Activated gamma-delta T cell treated with Interleukin-2 at 50 U/mL for 16 hours (primary cell): ENCODE measurements at regions not wholly inside any gene's neighbourhood (a gene's known extent, or its start where the extent isn't known, plus 50 kb on each side); places are given as distances from the start of the nearest gene placed in this dataset.

Source experiments
- DNase-seq: peaks from one replicate; pipeline ENCODE4 v3.0.0-alpha.2; 2020

GRCh38 chr10:2130705-2131305 lies 393.5 kb upstream of the ADARB2 start:
- no peak for DNase-seq

DNA sequence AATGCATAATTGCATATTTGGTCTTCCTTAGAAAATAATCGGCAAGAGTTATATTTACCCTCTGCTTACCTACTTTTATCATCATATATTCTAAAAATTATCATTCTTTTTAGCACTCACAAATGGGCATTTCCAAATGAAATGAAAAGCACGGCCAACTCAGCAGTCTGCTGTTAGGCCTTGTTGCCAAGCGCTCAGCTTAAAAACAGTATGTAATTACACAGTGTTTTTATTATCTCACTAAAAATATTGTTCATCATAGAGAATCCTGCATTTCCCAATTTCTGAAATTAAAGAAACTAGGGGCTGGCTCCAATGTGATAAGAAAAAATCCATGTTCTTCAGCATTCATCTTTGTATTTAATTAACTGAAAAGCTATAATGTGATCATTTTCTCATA lies 391.7 kb upstream of the ADARB2 start:
- no peak for DNase-seq

GRCh38 chr10:2124135-2124534 lies 386.8 kb upstream of the ADARB2 start:
- no peak for DNase-seq

GRCh38 chr10:2122431-2123124 lies 385.3 kb upstream of the ADARB2 start:
- no peak for DNase-seq

DNA sequence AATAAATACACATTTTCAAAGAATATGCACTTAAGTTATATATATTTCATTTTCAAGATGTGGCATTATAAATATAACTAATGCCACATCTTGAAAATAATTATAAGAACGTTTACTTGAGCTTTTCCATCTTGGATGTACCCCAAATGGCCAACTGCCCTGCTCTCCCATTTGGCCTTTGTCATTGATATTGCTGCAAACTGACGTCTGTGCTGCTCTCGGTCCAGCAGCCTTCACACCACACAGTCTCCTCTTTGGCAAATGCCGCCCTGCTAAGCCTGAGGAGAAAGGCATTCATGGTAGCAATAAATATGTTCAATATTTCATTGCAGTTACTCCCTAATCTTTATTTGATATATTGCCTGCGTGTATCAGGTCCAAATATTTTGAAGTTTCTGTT lies 384.6 kb upstream of the ADARB2 start:
- no peak for DNase-seq

DNA sequence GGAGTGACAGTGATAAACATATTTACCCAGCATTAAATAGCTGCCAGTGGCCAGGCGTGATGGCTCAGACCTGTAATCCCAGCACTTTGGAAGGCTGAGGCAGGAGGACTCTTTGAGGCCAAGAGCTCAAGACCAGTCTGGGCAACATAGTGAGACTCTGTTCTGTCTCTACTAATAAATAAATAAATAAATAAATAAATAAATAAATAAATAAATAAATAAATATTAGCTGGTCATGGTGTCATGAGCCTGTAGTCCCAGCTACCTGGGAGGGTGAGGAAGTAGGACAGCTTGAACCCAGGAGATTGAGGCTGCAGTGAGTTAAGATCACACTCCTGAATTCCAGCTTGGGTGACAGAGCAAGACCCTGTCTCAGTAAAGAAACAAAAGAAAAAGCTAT lies 384.0 kb upstream of the ADARB2 start:
- DNase-seq = no peak

- no peak for DNase-seq
Measured at GRCh38 chr10:2120746-2121145, 383.4 kb upstream of the ADARB2 start.

GRCh38 chr10:2119316-2119715 lies 382.0 kb upstream of the ADARB2 start:
- no peak for DNase-seq

GRCh38 chr10:2118201-2118600 lies 380.9 kb upstream of the ADARB2 start:
- DNase-seq = no peak

GRCh38 chr10:2117641-2118040 lies 380.3 kb upstream of the ADARB2 start:
- DNase-seq = no peak

- DNase-seq = no peak
Measured at GRCh38 chr10:2111965-2112364, 374.6 kb upstream of the ADARB2 start.

- DNase-seq = no peak
Measured at GRCh38 chr10:2108496-2108895, 371.2 kb upstream of the ADARB2 start.

- no peak for DNase-seq
Measured at GRCh38 chr10:2106641-2107040, 369.3 kb upstream of the ADARB2 start.

DNA sequence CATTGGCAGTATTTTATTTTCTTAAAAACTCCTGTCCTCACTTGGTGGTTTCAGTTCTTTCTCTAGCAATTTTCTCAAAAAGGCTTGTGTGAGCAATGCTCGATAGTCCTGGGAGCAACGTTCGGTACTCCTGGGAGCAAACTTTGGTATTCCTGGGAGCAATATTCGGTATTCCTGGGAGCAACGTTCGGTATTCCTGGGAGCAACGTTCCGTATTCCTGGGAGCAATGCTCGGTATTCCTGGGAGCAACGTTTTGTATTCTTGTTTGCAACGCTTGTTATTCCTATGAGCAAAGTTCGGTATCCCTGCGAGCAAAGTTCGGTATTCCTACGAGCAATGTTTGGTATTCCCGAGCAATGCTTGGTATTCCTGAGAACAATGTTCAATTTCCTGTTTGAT lies 362.0 kb upstream of the ADARB2 start:
- DNase-seq = no peak

GRCh38 chr10:2097937-2098336 lies 360.6 kb upstream of the ADARB2 start:
- no peak for DNase-seq

- DNase-seq = no peak
Measured at GRCh38 chr10:2094171-2094570, 356.8 kb upstream of the ADARB2 start.

DNA sequence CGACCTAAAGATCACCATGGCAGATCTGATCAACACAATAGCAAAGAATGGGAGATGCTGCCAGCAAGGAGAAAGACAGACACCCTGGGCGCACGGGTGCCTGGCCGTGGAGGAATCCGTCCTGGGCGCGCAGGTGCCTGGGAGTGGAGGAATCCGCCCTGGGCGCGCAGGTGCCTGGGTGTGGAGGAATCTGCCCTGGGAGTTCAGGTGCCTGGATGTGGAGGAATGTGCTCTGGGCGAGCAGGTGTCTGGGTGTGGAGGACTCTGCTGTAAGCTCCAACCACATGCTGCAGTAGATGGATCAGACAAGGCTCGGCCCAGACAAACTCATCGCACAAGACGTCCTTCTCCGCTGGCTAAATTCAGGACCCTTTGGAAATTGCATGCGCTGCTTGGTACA lies 346.3 kb upstream of the ADARB2 start:
- DNase-seq = no peak

- no peak for DNase-seq
Measured at GRCh38 chr10:2081501-2081900, 344.2 kb upstream of the ADARB2 start.

- DNase-seq = no peak
Measured at GRCh38 chr10:2079603-2080078, 342.3 kb upstream of the ADARB2 start.

DNA sequence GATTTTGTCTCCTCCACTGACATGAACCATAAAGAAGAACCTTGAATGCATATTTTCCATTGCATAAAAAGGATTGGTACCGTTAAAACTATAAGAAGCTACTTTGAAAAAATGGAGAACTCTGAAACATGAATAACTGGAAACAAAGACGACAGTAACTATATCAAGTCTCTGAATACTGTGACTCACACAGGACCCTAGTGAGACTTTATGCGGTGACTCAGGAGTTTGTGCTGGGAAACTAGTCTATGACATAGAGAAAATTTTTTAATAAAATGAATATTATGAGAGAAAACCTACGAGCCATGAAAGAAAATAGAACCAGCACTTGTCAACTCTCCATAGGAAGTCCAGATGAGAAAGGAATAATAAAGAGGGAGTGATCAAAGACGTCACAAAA lies 339.9 kb upstream of the ADARB2 start:
- DNase-seq = no peak

DNA sequence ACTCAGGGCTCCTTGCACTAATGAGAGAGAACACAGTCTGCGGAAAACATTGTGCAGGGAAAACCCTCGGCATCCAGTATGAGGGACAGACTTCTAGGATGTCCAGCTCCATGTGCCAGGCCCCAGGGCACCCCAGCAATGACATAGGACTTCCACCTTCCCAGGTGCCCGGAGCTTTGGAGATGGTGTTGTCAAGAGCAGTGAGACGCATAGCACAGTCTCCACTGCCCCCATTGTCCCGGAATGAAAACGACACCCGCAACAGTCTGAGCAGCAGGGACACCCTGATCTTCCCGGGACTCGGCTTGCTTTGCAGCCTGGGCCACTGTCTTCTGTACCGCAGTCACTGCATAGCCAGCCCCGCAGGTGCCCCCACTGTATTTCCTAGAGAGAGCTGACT lies 339.2 kb upstream of the ADARB2 start:
- DNase-seq = no peak

- DNase-seq = no peak
Measured at GRCh38 chr10:2067015-2067414, 329.7 kb upstream of the ADARB2 start.

- DNase-seq = no peak
Measured at GRCh38 chr10:2054728-2055127, 317.4 kb upstream of the ADARB2 start.

- DNase-seq = no peak
Measured at GRCh38 chr10:2053805-2054204, 316.5 kb upstream of the ADARB2 start.

DNA sequence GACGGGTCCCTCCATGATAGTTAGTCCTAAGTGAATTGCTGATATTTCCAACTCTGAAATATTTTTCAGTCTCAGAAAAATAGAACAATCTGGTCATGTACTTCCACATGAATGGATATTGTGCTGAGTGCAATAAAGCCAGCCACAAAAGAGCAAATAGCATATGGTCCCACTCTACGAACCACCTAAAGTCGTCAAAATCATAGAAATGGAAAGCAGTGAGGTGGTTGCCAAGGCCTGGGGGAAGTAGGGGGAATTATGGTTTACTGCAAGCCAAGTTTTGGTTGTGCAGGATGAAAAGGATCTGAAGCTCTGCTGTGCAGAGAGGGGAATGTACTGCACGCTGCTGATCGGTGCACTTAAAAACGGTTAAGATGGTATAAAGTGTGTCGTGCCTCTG lies 313.8 kb upstream of the ADARB2 start:
- no peak for DNase-seq
